WI38 (cell line): ENCODE measurements at regions not wholly inside any gene's neighbourhood (a gene's known extent, or its start where the extent isn't known, plus 50 kb on each side); places are given as distances from the start of the nearest gene placed in this dataset.

Source experiments
- H3K4me3 ChIP-seq: 2 replicates; pipeline ENCODE4 v1.5.1; 2011; ENCODE audit warnings: low read depth, mild to moderate bottlenecking, control low read depth, low read length
- CTCF ChIP-seq: IDR thresholded peaks from 2 replicates; pipeline ENCODE4 v1.5.1; 2012; ENCODE audit warnings: low read depth, mild to moderate bottlenecking, control low read depth, low read length

- H3K4me3 ChIP-seq = no peak overlapping the region
- TF ChIP-seq CTCF = no peak
Observed at GRCh38 chr2:46816846-46817726, 98.5 kb downstream of the MCFD2 start.

GRCh38 chr2:46816151-46816845, 99.3 kb downstream of the MCFD2 start:
- no peak overlapping the region for H3K4me3 ChIP-seq
- no peak for TF ChIP-seq CTCF

GRCh38 chr2:46815121-46815802, 100.3 kb downstream of the MCFD2 start:
- no peak for TF ChIP-seq CTCF
- no peak overlapping the region for H3K4me3 ChIP-seq

GRCh38 chr2:46814160-46814961, 101.2 kb downstream of the MCFD2 start:
- no peak for TF ChIP-seq CTCF
- H3K4me3 ChIP-seq = no peak overlapping the region

- no peak overlapping the region for H3K4me3 ChIP-seq
- no peak for TF ChIP-seq CTCF
Observed at GRCh38 chr2:46813680-46814079, 101.9 kb downstream of the MCFD2 start.

- H3K4me3 ChIP-seq = no peak overlapping the region
- no peak for TF ChIP-seq CTCF
Observed at GRCh38 chr2:46813020-46813415, 102.6 kb downstream of the MCFD2 start.
